ENCODE measurements at regions not wholly inside any gene's neighbourhood (a gene's known extent, or its start where the extent isn't known, plus 50 kb on each side); places are given as distances from the start of the nearest gene placed in this dataset.

GRCh38 chr2:47266939-47267710 lies 90.8 kb upstream of the CALM2 start:
- no peak for DNase-seq (ENCODE audit: low read depth in 2 of 3, low spot score in 1 of 3)

- no peak for DNase-seq (ENCODE audit: low read depth in 2 of 3, low spot score in 1 of 3)
Observed at GRCh38 chr2:47265751-47266231, 89.5 kb upstream of the CALM2 start.

- no peak for DNase-seq (ENCODE audit: low read depth in 2 of 3, low spot score in 1 of 3)
Observed at GRCh38 chr2:47265158-47265557, 88.8 kb upstream of the CALM2 start.

- DNase-seq (ENCODE audit: low read depth in 2 of 3, low spot score in 1 of 3), result no peak
Observed at GRCh38 chr2:47264686-47265085, 88.4 kb upstream of the CALM2 start.

GRCh38 chr2:47264143-47264542 lies 87.8 kb upstream of the CALM2 start:
- no peak for DNase-seq (ENCODE audit: low read depth in 2 of 3, low spot score in 1 of 3)

GRCh38 chr2:47262657-47263056 lies 86.3 kb upstream of the CALM2 start:
- no peak for DNase-seq (ENCODE audit: low read depth in 2 of 3, low spot score in 1 of 3)

- no peak for DNase-seq (ENCODE audit: low read depth in 2 of 3, low spot score in 1 of 3)
Observed at GRCh38 chr2:47260971-47261370, 84.7 kb upstream of the CALM2 start.

GRCh38 chr2:47259829-47260228 lies 83.5 kb upstream of the CALM2 start:
- DNase-seq (ENCODE audit: low read depth in 2 of 3, low spot score in 1 of 3), result no peak

- no peak for DNase-seq (ENCODE audit: low read depth in 2 of 3, low spot score in 1 of 3)
Observed at GRCh38 chr2:47257946-47258348, 81.6 kb upstream of the CALM2 start.

GRCh38 chr2:47256416-47257087 lies 80.2 kb upstream of the CALM2 start:
- DNase-seq (ENCODE audit: low read depth in 2 of 3, low spot score in 1 of 3), result no peak

- DNase-seq (ENCODE audit: low read depth in 2 of 3, low spot score in 1 of 3), result no peak
Observed at GRCh38 chr2:47255794-47256193, 79.5 kb upstream of the CALM2 start.

- DNase-seq (ENCODE audit: low read depth in 2 of 3, low spot score in 1 of 3), result no peak
Observed at GRCh38 chr2:47254464-47254863, 78.2 kb upstream of the CALM2 start.

- no peak for DNase-seq (ENCODE audit: low read depth in 2 of 3, low spot score in 1 of 3)
Observed at GRCh38 chr2:47253447-47253846, 77.1 kb upstream of the CALM2 start.

- no peak for DNase-seq (ENCODE audit: low read depth in 2 of 3, low spot score in 1 of 3)
Observed at GRCh38 chr2:47251404-47251675, 75.0 kb upstream of the CALM2 start.

- DNase-seq (ENCODE audit: low read depth in 2 of 3, low spot score in 1 of 3), result no peak
Observed at GRCh38 chr2:47250586-47251403, 74.5 kb upstream of the CALM2 start.

GRCh38 chr2:47249931-47250330 lies 73.6 kb upstream of the CALM2 start:
- no peak for DNase-seq (ENCODE audit: low read depth in 2 of 3, low spot score in 1 of 3)

- DNase-seq (ENCODE audit: low read depth in 2 of 3, low spot score in 1 of 3), result no peak
Observed at GRCh38 chr2:47249157-47249900, 73.0 kb upstream of the CALM2 start.

- DNase-seq (ENCODE audit: low read depth in 2 of 3, low spot score in 1 of 3), result no peak
Observed at GRCh38 chr2:47243596-47244323, 67.4 kb upstream of the CALM2 start.

- no peak for DNase-seq (ENCODE audit: low read depth in 2 of 3, low spot score in 1 of 3)
Observed at GRCh38 chr2:47241715-47242114, 65.4 kb upstream of the CALM2 start.

GRCh38 chr2:47239119-47239969 lies 63.0 kb upstream of the CALM2 start:
- DNase-seq (ENCODE audit: low read depth in 2 of 3, low spot score in 1 of 3), result no peak
